ENCODE measurements at regions not wholly inside any gene's neighbourhood (a gene's known extent, or its start where the extent isn't known, plus 50 kb on each side); places are given as distances from the start of the nearest gene placed in this dataset.
"Not testable (repeated sequence)": the region's sequence is repeated elsewhere in the genome, so short reads cannot be mapped to it uniquely, and the experiment has no call there.

- DNase-seq; H4K91ac ChIP-seq (ENCODE audit: insufficient read depth, low read depth, low read length); H3K23ac ChIP-seq (ENCODE audit: low read depth, low read length); H3K4me2 ChIP-seq (ENCODE audit: low read depth, low read length); H2AK9ac ChIP-seq (replicated peaks; ENCODE audit: low read depth, low read length, poor library complexity); H3K18ac ChIP-seq (ENCODE audit: low read depth, low read length); H3K36me3 ChIP-seq (ENCODE audit: control insufficient read depth, insufficient read depth, low read length); in situ Hi-C loops (cut with MboI; ENCODE audit: low sequenced_read_pairs); H2BK120ac ChIP-seq (ENCODE audit: low read depth, low read length); H3K27ac ChIP-seq (ENCODE audit: insufficient read depth, low read length); BruUV-seq (replicated peaks); H3K4ac ChIP-seq (ENCODE audit: low read depth, low read length); H2BK15ac ChIP-seq (ENCODE audit: low read depth, low read length); H3K4me3 ChIP-seq (ENCODE audit: insufficient read depth, low read depth, low read length); intact Hi-C loops (cut with micrococcal nuclease); H2AFZ ChIP-seq (replicated peaks; ENCODE audit: low read length, poor library complexity); H4K8ac ChIP-seq (ENCODE audit: low read depth in 2 of 2, low read length in 2 of 2); H2AK5ac ChIP-seq (ENCODE audit: low read depth, low read length); H3K27me3 ChIP-seq (ENCODE audit: control insufficient read depth, insufficient read depth, low read length); H3K9me1 ChIP-seq (ENCODE audit: insufficient read depth, low read length); H4K5ac ChIP-seq (ENCODE audit: low read depth, low read length); H4K20me1 ChIP-seq (ENCODE audit: insufficient read depth, low read length); H3K9ac ChIP-seq (ENCODE audit: low read depth, low read length); dilution Hi-C loops (cut with HindIII; ENCODE audit: low sequenced_read_pairs, unreplicated experiment); POLR2A ChIA-PET (ENCODE audit: unreplicated experiment); H2BK20ac ChIP-seq (ENCODE audit: low read depth, low read length); H3K56ac ChIP-seq (ENCODE audit: extremely low read depth, insufficient read depth, low read length); CTCF ChIA-PET; H3K79me1 ChIP-seq (ENCODE audit: low read depth in 1 of 2, low read length in 2 of 2); H3K4me1 ChIP-seq (ENCODE audit: control insufficient read depth, insufficient read depth, low read length); ATAC-seq (ENCODE audit: low read depth); H3K14ac ChIP-seq (replicated peaks; ENCODE audit: low read depth, low read length); H2BK5ac ChIP-seq (ENCODE audit: low read depth, low read length, poor library complexity, severe bottlenecking): not testable (repeated sequence)
- WGBS, 2 experiments (ENCODE audit: extremely low coverage in 2 of 2, insufficient read length in 1 of 2) = 57% methylated on average over 9 of the region's 11 CpGs; no CpG with 5 or more reads in 1 of the 2 experiments
- H3K9me3 ChIP-seq (ENCODE audit: control insufficient read depth, insufficient read depth, low read length) = peaks cover 46% of the 10 kb centered on the region
These were observed 239.2 kb downstream of the GOLGA6L6 start for GRCh38 chr15:20302141-20303069.

- ATAC-seq (ENCODE audit: low read depth) = not testable (repeated sequence)
These were observed 240.0 kb downstream of the GOLGA6L6 start for GRCh38 chr15:20301471-20302081.

More at GRCh38 chr15:20301471-20302081, 240.0 kb downstream of the GOLGA6L6 start:
- H4K5ac ChIP-seq (ENCODE audit: low read depth, low read length); H3K18ac ChIP-seq (ENCODE audit: low read depth, low read length); H3K14ac ChIP-seq (replicated peaks; ENCODE audit: low read depth, low read length); H3K27me3 ChIP-seq (ENCODE audit: control insufficient read depth, insufficient read depth, low read length); H3K9me1 ChIP-seq (ENCODE audit: insufficient read depth, low read length); H2AK9ac ChIP-seq (replicated peaks; ENCODE audit: low read depth, low read length, poor library complexity); POLR2A ChIA-PET (ENCODE audit: unreplicated experiment); H3K79me1 ChIP-seq (ENCODE audit: low read depth in 1 of 2, low read length in 2 of 2); H3K36me3 ChIP-seq (ENCODE audit: control insufficient read depth, insufficient read depth, low read length); DNase-seq; H3K4me2 ChIP-seq (ENCODE audit: low read depth, low read length); H3K4me3 ChIP-seq (ENCODE audit: insufficient read depth, low read depth, low read length); H2AFZ ChIP-seq (replicated peaks; ENCODE audit: low read length, poor library complexity); H3K4ac ChIP-seq (ENCODE audit: low read depth, low read length); H3K23ac ChIP-seq (ENCODE audit: low read depth, low read length); dilution Hi-C loops (cut with HindIII; ENCODE audit: low sequenced_read_pairs, unreplicated experiment); H4K20me1 ChIP-seq (ENCODE audit: insufficient read depth, low read length); H2BK5ac ChIP-seq (ENCODE audit: low read depth, low read length, poor library complexity, severe bottlenecking); H3K4me1 ChIP-seq (ENCODE audit: control insufficient read depth, insufficient read depth, low read length); H2BK20ac ChIP-seq (ENCODE audit: low read depth, low read length); H3K56ac ChIP-seq (ENCODE audit: extremely low read depth, insufficient read depth, low read length); CTCF ChIA-PET; H2BK15ac ChIP-seq (ENCODE audit: low read depth, low read length); H4K8ac ChIP-seq (ENCODE audit: low read depth in 2 of 2, low read length in 2 of 2); H2BK120ac ChIP-seq (ENCODE audit: low read depth, low read length); H3K27ac ChIP-seq (ENCODE audit: insufficient read depth, low read length); H3K9ac ChIP-seq (ENCODE audit: low read depth, low read length); H2AK5ac ChIP-seq (ENCODE audit: low read depth, low read length); BruUV-seq (replicated peaks); H4K91ac ChIP-seq (ENCODE audit: insufficient read depth, low read depth, low read length); intact Hi-C loops (cut with micrococcal nuclease); in situ Hi-C loops (cut with MboI; ENCODE audit: low sequenced_read_pairs): not testable (repeated sequence)
- 81% methylated on average over 12 of the region's 12 CpGs; no CpG with 5 or more reads in 1 of the 2 experiments for WGBS, 2 experiments (ENCODE audit: extremely low coverage in 2 of 2, insufficient read length in 1 of 2)
- peaks cover 42% of the 10 kb centered on the region for H3K9me3 ChIP-seq (ENCODE audit: control insufficient read depth, insufficient read depth, low read length)
